ENCODE measurements at regions not wholly inside any gene's neighbourhood (a gene's known extent, or its start where the extent isn't known, plus 50 kb on each side); places are given as distances from the start of the nearest gene placed in this dataset.
"Not testable (repeated sequence)": the region's sequence is repeated elsewhere in the genome, so short reads cannot be mapped to it uniquely, and the experiment has no call there.

DNA sequence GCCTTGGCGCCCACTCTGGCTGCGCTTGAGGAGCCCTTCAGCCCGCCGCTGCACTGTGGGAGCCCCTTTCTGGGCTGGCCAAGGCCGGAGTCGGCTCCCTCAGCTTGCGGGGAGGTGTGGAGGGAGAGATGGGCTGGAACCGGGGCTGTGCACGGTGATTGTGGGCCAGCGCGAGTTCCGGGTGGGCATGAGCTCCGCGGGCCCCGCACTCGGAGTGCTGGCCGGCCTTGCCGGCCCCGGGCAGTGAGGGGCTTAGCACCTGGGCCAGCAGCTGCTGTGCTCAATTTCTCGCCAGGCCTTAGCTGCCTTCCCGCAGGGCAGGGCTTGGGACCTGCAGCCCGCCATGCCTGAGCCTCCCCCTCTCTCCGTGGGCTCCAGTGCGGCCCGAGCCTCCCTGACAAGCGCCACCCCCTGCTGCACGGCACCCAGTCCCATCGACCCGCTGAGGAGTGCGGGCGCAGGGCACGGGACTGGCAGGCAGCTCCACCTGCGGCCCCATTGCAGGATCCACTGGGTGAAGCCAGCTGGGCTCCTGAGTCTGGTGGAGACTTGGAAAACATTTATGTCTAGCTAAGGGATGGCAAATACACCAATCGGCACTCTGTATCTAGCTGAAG, 643.6 kb upstream of the CPEB2 start:
- not testable (repeated sequence) for H3K4me3 Mint-ChIP-seq; H3K4me1 Mint-ChIP-seq (ENCODE audit: low read depth); H3K27me3 Mint-ChIP-seq (ENCODE audit: low read depth); DNase-seq (ENCODE audit: low spot score); H3K9me3 Mint-ChIP-seq; H3K36me3 Mint-ChIP-seq (ENCODE audit: low read depth); H3K27ac Mint-ChIP-seq

DNA sequence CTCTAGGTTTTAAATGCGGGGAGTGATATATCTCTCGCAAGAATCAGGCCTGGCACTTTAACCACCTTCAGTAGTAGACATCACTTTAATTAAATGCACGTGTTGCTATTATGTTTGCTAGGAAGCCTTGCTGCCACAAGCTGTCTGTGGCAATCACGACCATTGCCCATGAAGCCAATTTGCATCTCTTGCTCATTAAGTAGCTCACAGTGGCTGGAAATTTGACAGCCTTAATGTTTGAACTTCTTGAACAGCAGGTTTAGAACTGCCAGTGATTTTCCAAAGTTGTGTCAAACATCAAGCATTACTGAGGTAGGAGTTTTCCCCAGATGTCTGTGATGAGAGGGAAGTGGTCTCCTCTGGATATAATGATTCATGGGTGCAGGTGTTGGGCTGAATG, 642.3 kb upstream of the CPEB2 start:
- H3K4me3 Mint-ChIP-seq: no peak overlapping the region
- no peaks in the 10 kb centered on the region for H3K27me3 Mint-ChIP-seq (ENCODE audit: low read depth)
- no peaks in the 10 kb centered on the region for H3K9me3 Mint-ChIP-seq
- no peak for DNase-seq (ENCODE audit: low spot score)
- H3K4me1 Mint-ChIP-seq (ENCODE audit: low read depth): no peaks in the 10 kb centered on the region
- H3K36me3 Mint-ChIP-seq (ENCODE audit: low read depth): no peaks in the 10 kb centered on the region
- H3K27ac Mint-ChIP-seq: no peak overlapping the region

GRCh38 chr4:14361084-14361483, 641.2 kb upstream of the CPEB2 start:
- Mint-ChIP-seq H3K27me3 (ENCODE audit: low read depth) (no peaks in the 10 kb centered on the region), H3K4me3 (no peak overlapping the region), H3K4me1 (ENCODE audit: low read depth) (no peaks in the 10 kb centered on the region), H3K27ac (no peak overlapping the region), H3K9me3 (no peaks in the 10 kb centered on the region), H3K36me3 (ENCODE audit: low read depth) (no peaks in the 10 kb centered on the region)
- no peak for DNase-seq (ENCODE audit: low spot score)

- no peak overlapping the region for H3K27ac Mint-ChIP-seq
- H3K9me3 Mint-ChIP-seq: no peaks in the 10 kb centered on the region
- H3K36me3 Mint-ChIP-seq (ENCODE audit: low read depth): no peaks in the 10 kb centered on the region
- H3K4me1 Mint-ChIP-seq (ENCODE audit: low read depth): no peaks in the 10 kb centered on the region
- H3K27me3 Mint-ChIP-seq (ENCODE audit: low read depth): no peaks in the 10 kb centered on the region
- no peak for DNase-seq (ENCODE audit: low spot score)
- no peak overlapping the region for H3K4me3 Mint-ChIP-seq
Observed at GRCh38 chr4:14362385-14362784, 639.9 kb upstream of the CPEB2 start.

- no peaks in the 10 kb centered on the region for H3K27me3 Mint-ChIP-seq (ENCODE audit: low read depth)
- H3K9me3 Mint-ChIP-seq: no peaks in the 10 kb centered on the region
- H3K36me3 Mint-ChIP-seq (ENCODE audit: low read depth): no peaks in the 10 kb centered on the region
- H3K27ac Mint-ChIP-seq: no peak overlapping the region
- DNase-seq (ENCODE audit: low spot score): no peak
- no peaks in the 10 kb centered on the region for H3K4me1 Mint-ChIP-seq (ENCODE audit: low read depth)
- no peak overlapping the region for H3K4me3 Mint-ChIP-seq
Observed at GRCh38 chr4:14364953-14365536, 637.2 kb upstream of the CPEB2 start.

GRCh38 chr4:14368391-14368790, 633.9 kb upstream of the CPEB2 start:
- Mint-ChIP-seq H3K4me1 (ENCODE audit: low read depth) (no peaks in the 10 kb centered on the region), H3K36me3 (ENCODE audit: low read depth) (no peaks in the 10 kb centered on the region), H3K27ac (no peak overlapping the region), H3K9me3 (no peaks in the 10 kb centered on the region), H3K4me3 (no peak overlapping the region), H3K27me3 (ENCODE audit: low read depth) (no peaks in the 10 kb centered on the region)
- no peak for DNase-seq (ENCODE audit: low spot score)

DNA sequence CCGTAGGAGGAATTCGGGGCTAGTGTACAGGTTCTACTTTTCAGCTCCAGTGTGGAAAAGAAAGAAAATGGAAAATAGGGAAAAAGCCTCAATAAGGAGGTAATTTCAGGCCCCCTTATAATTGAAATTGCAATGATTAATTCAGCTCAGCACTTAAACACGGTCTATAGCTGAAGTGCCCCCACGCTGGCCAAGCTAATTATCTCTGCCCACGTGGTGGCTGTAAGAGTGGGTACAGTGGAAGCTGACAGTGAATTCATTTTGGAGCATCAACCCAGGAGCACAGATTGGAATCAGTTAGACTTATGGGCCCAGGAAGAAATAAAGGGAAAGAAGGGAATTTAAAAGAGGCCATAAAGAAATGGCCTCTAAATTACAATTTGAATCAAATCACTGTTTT, 631.1 kb upstream of the CPEB2 start:
- Mint-ChIP-seq H3K4me3 (no peak overlapping the region), H3K36me3 (ENCODE audit: low read depth) (no peaks in the 10 kb centered on the region), H3K4me1 (ENCODE audit: low read depth) (no peaks in the 10 kb centered on the region), H3K27ac (no peak overlapping the region), H3K27me3 (ENCODE audit: low read depth) (no peaks in the 10 kb centered on the region), H3K9me3 (no peaks in the 10 kb centered on the region)
- DNase-seq (ENCODE audit: low spot score): no peak

- no peaks in the 10 kb centered on the region for H3K27me3 Mint-ChIP-seq (ENCODE audit: low read depth)
- H3K9me3 Mint-ChIP-seq: no peaks in the 10 kb centered on the region
- no peak overlapping the region for H3K27ac Mint-ChIP-seq
- H3K4me3 Mint-ChIP-seq: no peak overlapping the region
- no peaks in the 10 kb centered on the region for H3K4me1 Mint-ChIP-seq (ENCODE audit: low read depth)
- no peaks in the 10 kb centered on the region for H3K36me3 Mint-ChIP-seq (ENCODE audit: low read depth)
- no peak for DNase-seq (ENCODE audit: low spot score)
Observed at GRCh38 chr4:14375816-14376215, 626.5 kb upstream of the CPEB2 start.

GRCh38 chr4:14379183-14379582, 623.1 kb upstream of the CPEB2 start:
- no peaks in the 10 kb centered on the region for H3K36me3 Mint-ChIP-seq (ENCODE audit: low read depth)
- no peak overlapping the region for H3K4me3 Mint-ChIP-seq
- no peaks in the 10 kb centered on the region for H3K9me3 Mint-ChIP-seq
- H3K27ac Mint-ChIP-seq: no peak overlapping the region
- no peaks in the 10 kb centered on the region for H3K4me1 Mint-ChIP-seq (ENCODE audit: low read depth)
- H3K27me3 Mint-ChIP-seq (ENCODE audit: low read depth): no peaks in the 10 kb centered on the region
- DNase-seq (ENCODE audit: low spot score): no peak

DNA sequence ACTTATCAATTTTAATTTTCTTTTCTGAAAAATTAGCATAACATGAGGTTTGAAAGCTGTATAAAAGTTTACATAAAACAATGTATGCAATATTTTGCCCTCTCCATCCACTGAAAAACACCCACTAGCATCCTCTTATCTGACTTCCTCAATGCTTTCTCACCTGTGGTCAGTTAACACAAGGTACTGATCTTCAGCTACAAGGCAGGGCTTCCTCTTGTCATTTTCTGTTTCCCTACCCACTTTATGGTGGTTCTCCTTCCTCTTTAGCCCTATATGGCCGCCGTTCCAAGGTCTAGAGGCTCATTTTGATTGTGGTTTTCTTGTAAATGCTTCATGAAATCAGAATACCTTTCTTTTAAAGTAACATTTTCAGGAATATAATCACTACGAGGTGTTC, 618.6 kb upstream of the CPEB2 start:
- H3K9me3 Mint-ChIP-seq: no peaks in the 10 kb centered on the region
- H3K27ac Mint-ChIP-seq: no peak overlapping the region
- DNase-seq (ENCODE audit: low spot score): no peak
- H3K27me3 Mint-ChIP-seq (ENCODE audit: low read depth): no peaks in the 10 kb centered on the region
- no peaks in the 10 kb centered on the region for H3K4me1 Mint-ChIP-seq (ENCODE audit: low read depth)
- H3K4me3 Mint-ChIP-seq: no peak overlapping the region
- no peaks in the 10 kb centered on the region for H3K36me3 Mint-ChIP-seq (ENCODE audit: low read depth)

DNA sequence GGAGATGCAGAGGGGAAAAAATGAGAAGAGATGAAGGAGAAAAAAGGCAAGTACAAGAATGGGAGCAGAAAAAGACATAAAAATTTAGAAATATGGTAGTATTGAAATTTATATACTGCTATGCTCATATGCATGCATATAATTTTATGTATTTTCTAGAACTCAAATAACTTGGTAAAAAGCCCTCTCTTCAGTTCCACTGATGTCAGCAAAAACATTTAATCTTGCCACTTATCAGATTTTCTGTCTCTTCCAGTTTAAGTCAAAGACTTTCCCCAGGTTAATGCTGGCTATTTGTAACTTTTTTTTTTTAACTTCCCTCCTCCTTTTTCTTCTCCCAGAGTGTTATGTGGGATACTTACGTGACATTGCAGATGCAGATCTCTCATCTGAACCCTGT, 617.5 kb upstream of the CPEB2 start:
- no peaks in the 10 kb centered on the region for H3K27me3 Mint-ChIP-seq (ENCODE audit: low read depth)
- no peaks in the 10 kb centered on the region for H3K4me1 Mint-ChIP-seq (ENCODE audit: low read depth)
- H3K9me3 Mint-ChIP-seq: no peaks in the 10 kb centered on the region
- H3K27ac Mint-ChIP-seq: no peak overlapping the region
- DNase-seq (ENCODE audit: low spot score): no peak
- no peak overlapping the region for H3K4me3 Mint-ChIP-seq
- no peaks in the 10 kb centered on the region for H3K36me3 Mint-ChIP-seq (ENCODE audit: low read depth)

- no peaks in the 10 kb centered on the region for H3K27me3 Mint-ChIP-seq (ENCODE audit: low read depth)
- H3K4me3 Mint-ChIP-seq: no peak overlapping the region
- no peaks in the 10 kb centered on the region for H3K4me1 Mint-ChIP-seq (ENCODE audit: low read depth)
- no peak for DNase-seq (ENCODE audit: low spot score)
- no peaks in the 10 kb centered on the region for H3K9me3 Mint-ChIP-seq
- H3K36me3 Mint-ChIP-seq (ENCODE audit: low read depth): no peaks in the 10 kb centered on the region
- no peak overlapping the region for H3K27ac Mint-ChIP-seq
Observed at GRCh38 chr4:14386196-14386595, 616.1 kb upstream of the CPEB2 start.

- Mint-ChIP-seq H3K9me3 (no peaks in the 10 kb centered on the region), H3K27me3 (ENCODE audit: low read depth) (no peaks in the 10 kb centered on the region), H3K4me3 (no peak overlapping the region), H3K27ac (no peak overlapping the region), H3K36me3 (ENCODE audit: low read depth) (no peaks in the 10 kb centered on the region), H3K4me1 (ENCODE audit: low read depth) (no peaks in the 10 kb centered on the region)
- no peak for DNase-seq (ENCODE audit: low spot score)
Observed at GRCh38 chr4:14387647-14388046, 614.6 kb upstream of the CPEB2 start.

DNA sequence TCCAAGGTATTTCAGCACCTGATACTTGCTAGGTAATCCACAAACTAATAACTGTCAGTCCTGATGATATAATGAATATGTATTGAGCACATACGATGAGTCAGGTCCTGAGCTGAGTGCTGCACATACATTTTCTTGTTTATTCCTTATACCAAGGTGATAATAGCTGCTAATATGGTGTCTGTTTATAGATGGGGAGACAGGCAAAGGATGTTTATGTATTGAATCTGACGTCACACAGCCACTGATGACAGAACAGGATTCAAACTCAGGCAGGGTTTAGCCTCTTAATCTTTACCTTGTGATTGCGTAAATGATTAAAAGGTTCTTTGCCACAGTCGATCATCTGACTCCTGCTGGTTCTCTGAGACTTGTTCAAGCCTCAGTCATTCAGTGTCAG, 609.9 kb upstream of the CPEB2 start:
- Mint-ChIP-seq H3K9me3 (no peaks in the 10 kb centered on the region), H3K4me3 (no peak overlapping the region)

DNA sequence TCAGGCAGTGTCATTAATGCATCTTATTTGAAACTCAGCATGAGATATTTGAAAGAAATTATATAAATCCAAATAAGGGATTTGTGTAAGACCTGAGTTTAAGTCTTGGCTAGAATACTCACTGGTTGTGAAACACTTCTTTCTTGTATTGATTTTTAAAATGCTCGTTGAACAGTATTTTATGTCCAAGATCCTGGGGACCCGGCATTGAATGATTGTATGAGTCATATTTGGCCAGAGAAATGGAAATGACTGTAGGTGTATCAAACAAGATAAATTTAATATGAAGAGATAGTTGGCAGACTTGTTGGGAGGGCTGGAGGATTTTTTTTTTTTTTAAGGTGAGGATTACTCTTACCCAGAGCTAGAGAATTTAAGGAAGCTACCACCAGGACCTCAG, 606.1 kb upstream of the CPEB2 start:
- DNase-seq (ENCODE audit: low spot score): no peak
- Mint-ChIP-seq H3K27ac (no peak overlapping the region), H3K36me3 (ENCODE audit: low read depth) (no peaks in the 10 kb centered on the region), H3K4me3 (no peak overlapping the region), H3K4me1 (ENCODE audit: low read depth) (no peaks in the 10 kb centered on the region), H3K27me3 (ENCODE audit: low read depth) (no peaks in the 10 kb centered on the region), H3K9me3 (no peaks in the 10 kb centered on the region)

More for the DNA sequence above, 609.9 kb upstream of the CPEB2 start:
- Mint-ChIP-seq H3K36me3 (ENCODE audit: low read depth) (no peaks in the 10 kb centered on the region), H3K27ac (no peak overlapping the region), H3K4me1 (ENCODE audit: low read depth) (no peaks in the 10 kb centered on the region), H3K27me3 (ENCODE audit: low read depth) (no peaks in the 10 kb centered on the region)
- DNase-seq (ENCODE audit: low spot score): no peak
